ENCODE measurements at regions not wholly inside any gene's neighbourhood (a gene's known extent, or its start where the extent isn't known, plus 50 kb on each side); places are given as distances from the start of the nearest gene placed in this dataset.
"Not testable (repeated sequence)": the region's sequence is repeated elsewhere in the genome, so short reads cannot be mapped to it uniquely, and the experiment has no call there.

- TF ChIP-seq HDGF (IDR thresholded peaks at IDR 0.05; ENCODE audit: borderline replicate concordance) (no peak), SP1 (IDR thresholded peaks at IDR 0.05) (no peak), PKNOX1 (IDR thresholded peaks at IDR 0.05) (no peak), TARDBP (IDR thresholded peaks at IDR 0.05) (no peak), L3MBTL2 (conservative IDR thresholded peaks at IDR 0.05) (no peak), ZNF384 (IDR thresholded peaks at IDR 0.05) (no peak), FOXK2 (IDR thresholded peaks at IDR 0.05) (no peak)
- CTCF ChIA-PET = no interaction called here
- DNase-seq (ENCODE audit: extremely low spot score) = no peak
- POLR2A ChIA-PET = no interaction called here
Observed at GRCh38 chr1:114248162-114248561, 94.5 kb upstream of the SYT6 start.

GRCh38 chr1:114242531-114243210 is 89.0 kb upstream of the SYT6 start:
- POLR2A ChIA-PET; DNase-seq (ENCODE audit: extremely low spot score); CTCF ChIA-PET: not testable (repeated sequence)

- TF ChIP-seq LEF1 (IDR thresholded peaks at IDR 0.05; ENCODE audit: borderline replicate concordance) (no peak), FOXM1 (IDR thresholded peaks at IDR 0.05; ENCODE audit: borderline replicate concordance) (no peak), L3MBTL2 (conservative IDR thresholded peaks at IDR 0.05) (no peak), FOXK2 (IDR thresholded peaks at IDR 0.05) (no peak), SP1 (IDR thresholded peaks at IDR 0.05) (no peak), BHLHE40 (IDR thresholded peaks at IDR 0.05; ENCODE audit: borderline replicate concordance) (no peak), NFRKB (IDR thresholded peaks at IDR 0.05) (no peak), TARDBP (IDR thresholded peaks at IDR 0.05) (no peak), FOXA1 (IDR thresholded peaks at IDR 0.05) (no peak)
- CTCF ChIA-PET = no interaction called here
- POLR2A ChIA-PET = no interaction called here
- DNase-seq (ENCODE audit: extremely low spot score) = no peak
Observed at GRCh38 chr1:114238053-114238452, 84.4 kb upstream of the SYT6 start.

- DNase-seq (ENCODE audit: extremely low spot score) = no peak
- ChIA-PET POLR2A (no interaction called here), CTCF (no interaction called here)
- TF ChIP-seq CTBP1 (IDR thresholded peaks at IDR 0.05; ENCODE audit: borderline replicate concordance) = no peak
- TF ChIP-seq SP1 (IDR thresholded peaks at IDR 0.05) = no peak
- no peak for TF ChIP-seq FOXM1 (IDR thresholded peaks at IDR 0.05; ENCODE audit: borderline replicate concordance)
- no peak for TF ChIP-seq FOXA1 (IDR thresholded peaks at IDR 0.05)
- no peak for TF ChIP-seq L3MBTL2 (conservative IDR thresholded peaks at IDR 0.05)
- TF ChIP-seq ELF4 (IDR thresholded peaks at IDR 0.05) = no peak
- no peak for TF ChIP-seq ZNF384 (IDR thresholded peaks at IDR 0.05)
- no peak for TF ChIP-seq FOXK2 (IDR thresholded peaks at IDR 0.05)
- no peak for TF ChIP-seq PKNOX1 (IDR thresholded peaks at IDR 0.05)
- TF ChIP-seq NFRKB (IDR thresholded peaks at IDR 0.05) = no peak
- TF ChIP-seq ARNT (IDR thresholded peaks at IDR 0.05) = no peak
- TF ChIP-seq BHLHE40 (IDR thresholded peaks at IDR 0.05; ENCODE audit: borderline replicate concordance) = no peak
- no peak for TF ChIP-seq TARDBP (IDR thresholded peaks at IDR 0.05)
- no peak for TF ChIP-seq HDGF (IDR thresholded peaks at IDR 0.05; ENCODE audit: borderline replicate concordance)
- no peak for TF ChIP-seq LEF1 (IDR thresholded peaks at IDR 0.05; ENCODE audit: borderline replicate concordance)
- TF ChIP-seq SUZ12 (IDR thresholded peaks at IDR 0.05) = no peak
Observed at GRCh38 chr1:114236517-114236916, 82.8 kb upstream of the SYT6 start.

- no peak for DNase-seq (ENCODE audit: extremely low spot score)
- ChIA-PET POLR2A (no interaction called here), CTCF (no interaction called here)
- no peak for TF ChIP-seq FOXK2 (IDR thresholded peaks at IDR 0.05)
- TF ChIP-seq ELF4 (IDR thresholded peaks at IDR 0.05) = no peak
- no peak for TF ChIP-seq PKNOX1 (IDR thresholded peaks at IDR 0.05)
- TF ChIP-seq ZNF384 (IDR thresholded peaks at IDR 0.05) = no peak
- TF ChIP-seq LEF1 (IDR thresholded peaks at IDR 0.05; ENCODE audit: borderline replicate concordance) = no peak
Observed at GRCh38 chr1:114235960-114236359, 82.3 kb upstream of the SYT6 start.

- TF ChIP-seq PKNOX1 (IDR thresholded peaks at IDR 0.05) (no peak), SUZ12 (IDR thresholded peaks at IDR 0.05) (no peak), TARDBP (IDR thresholded peaks at IDR 0.05) (no peak), SP1 (IDR thresholded peaks at IDR 0.05) (no peak)
- ChIA-PET POLR2A (no interaction called here), CTCF (no interaction called here)
- DNase-seq (ENCODE audit: extremely low spot score) = no peak
Observed at GRCh38 chr1:114235281-114235680, 81.6 kb upstream of the SYT6 start.
